Osteoblast (primary cell): ENCODE measurements at regions not wholly inside any gene's neighbourhood (a gene's known extent, or its start where the extent isn't known, plus 50 kb on each side); places are given as distances from the start of the nearest gene placed in this dataset.

Source experiments
- DNase-seq: peaks from one replicate; pipeline ENCODE4 v3.0.0; 2011; ENCODE audit warnings: low spot score, mixed read lengths; ENCODE audit not compliant: insufficient read length; ENCODE audit errors: missing footprints
- H2AFZ ChIP-seq: 2 replicates; pipeline ENCODE4 v1.6.0; 2011; ENCODE audit warnings: mild to moderate bottlenecking, low read length
- H3K27ac ChIP-seq: 2 replicates; pipeline ENCODE4 v1.5.1; 2011; ENCODE audit warnings: mild to moderate bottlenecking, low read depth, low read length, moderate library complexity
- H3K27me3 ChIP-seq: 2 replicates; pipeline ENCODE4 v1.6.0; 2012; ENCODE audit warnings: mild to moderate bottlenecking, control low read depth, inconsistent platforms, low read length, moderate library complexity; ENCODE audit not compliant: insufficient read depth
- H3K36me3 ChIP-seq: 2 replicates; pipeline ENCODE4 v1.5.1; 2011; ENCODE audit warnings: mild to moderate bottlenecking, low read length, control low read depth, moderate library complexity; ENCODE audit not compliant: insufficient read depth
- H3K4me1 ChIP-seq: 2 replicates; pipeline ENCODE4 v1.5.1; 2011; ENCODE audit warnings: mild to moderate bottlenecking, low read length, control low read depth, moderate library complexity; ENCODE audit not compliant: insufficient read depth
- H3K4me2 ChIP-seq: 2 replicates; pipeline ENCODE4 v1.6.0; 2011; ENCODE audit warnings: mild to moderate bottlenecking, low read length; ENCODE audit not compliant: insufficient read depth
- H3K4me3 ChIP-seq: fragments of 200-600 bp; sonication (generic); 3 replicates; pipeline ENCODE4 v1.5.1; 2012; ENCODE audit warnings: mild to moderate bottlenecking, low read length, inconsistent platforms; ENCODE audit not compliant: insufficient read depth
- H3K79me2 ChIP-seq: 2 replicates; pipeline ENCODE4 v1.6.0; 2012; ENCODE audit warnings: mild to moderate bottlenecking, low read length, control low read depth, inconsistent platforms; ENCODE audit not compliant: insufficient read depth
- H3K9me3 ChIP-seq: 2 replicates; pipeline ENCODE4 v1.5.1; 2011; ENCODE audit warnings: low read depth, low read length, control low read depth
- H4K20me1 ChIP-seq: 2 replicates; pipeline ENCODE4 v1.6.0; 2012; ENCODE audit warnings: mild to moderate bottlenecking, low read length, control low read depth; ENCODE audit not compliant: insufficient read depth
- TF ChIP-seq, protein P1 (sequence below): IDR thresholded peaks from 2 replicates; pipeline ENCODE4 v1.5.1; 2011; ENCODE audit warnings: mild to moderate bottlenecking, low read depth, low read length, moderate library complexity; ENCODE audit errors: extremely low read depth

DNA sequence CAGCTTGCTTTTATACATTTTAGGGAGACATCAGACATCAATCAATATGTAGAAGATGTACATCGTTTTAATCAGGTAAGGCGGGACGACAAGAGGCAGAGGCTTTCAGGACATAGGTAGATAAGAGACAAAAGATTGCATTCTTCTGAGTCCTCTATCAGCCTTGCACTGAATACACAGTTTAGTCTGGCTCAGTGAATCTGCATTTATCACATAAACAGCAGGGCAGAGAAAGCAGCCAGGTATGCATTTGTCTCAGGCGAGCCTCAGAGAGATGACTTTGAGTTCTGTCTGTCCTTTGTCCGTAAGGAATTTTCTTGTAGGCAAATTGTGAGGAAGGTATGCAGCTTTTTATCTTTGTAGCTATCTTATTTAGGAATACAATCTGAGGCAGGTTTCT is 202.8 kb upstream of the TAS2R1 start:
- Histone ChIP-seq H3K79me2 (no peaks in the 10 kb centered on the region), H3K36me3 (no peaks in the 10 kb centered on the region), H3K27me3 (peaks cover 6% of the 10 kb centered on the region)

DNA sequence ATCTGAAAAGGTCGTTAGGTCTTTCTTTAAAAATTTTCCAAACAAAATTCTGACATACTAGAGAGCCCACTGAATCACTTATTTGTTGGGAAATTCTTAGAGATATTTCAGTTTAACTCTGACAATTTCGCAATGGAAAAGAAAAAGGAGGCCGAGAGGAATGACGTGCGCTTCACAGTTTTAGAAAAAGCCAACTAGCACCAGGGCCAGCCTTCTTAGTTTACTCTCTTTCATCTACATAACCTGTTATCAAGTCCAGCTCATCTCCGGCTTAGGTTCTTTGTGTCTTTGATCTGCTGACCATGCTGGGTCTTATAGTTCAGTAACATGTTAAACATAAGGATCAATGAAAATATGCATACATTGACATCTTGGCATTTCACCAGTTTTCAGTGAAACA is 201.7 kb upstream of the TAS2R1 start:
- Histone ChIP-seq H3K4me3 (no peak overlapping the region), H3K27ac (no peak overlapping the region), H3K79me2 (no peaks in the 10 kb centered on the region), H2AFZ (no peak overlapping the region), H3K36me3 (no peaks in the 10 kb centered on the region), H3K4me1 (no peaks in the 10 kb centered on the region), H3K27me3 (peaks cover 4% of the 10 kb centered on the region), H3K9me3 (no peaks in the 10 kb centered on the region), H4K20me1 (no peaks in the 10 kb centered on the region), H3K4me2 (no peak overlapping the region)
- TF ChIP-seq, protein P1, sequence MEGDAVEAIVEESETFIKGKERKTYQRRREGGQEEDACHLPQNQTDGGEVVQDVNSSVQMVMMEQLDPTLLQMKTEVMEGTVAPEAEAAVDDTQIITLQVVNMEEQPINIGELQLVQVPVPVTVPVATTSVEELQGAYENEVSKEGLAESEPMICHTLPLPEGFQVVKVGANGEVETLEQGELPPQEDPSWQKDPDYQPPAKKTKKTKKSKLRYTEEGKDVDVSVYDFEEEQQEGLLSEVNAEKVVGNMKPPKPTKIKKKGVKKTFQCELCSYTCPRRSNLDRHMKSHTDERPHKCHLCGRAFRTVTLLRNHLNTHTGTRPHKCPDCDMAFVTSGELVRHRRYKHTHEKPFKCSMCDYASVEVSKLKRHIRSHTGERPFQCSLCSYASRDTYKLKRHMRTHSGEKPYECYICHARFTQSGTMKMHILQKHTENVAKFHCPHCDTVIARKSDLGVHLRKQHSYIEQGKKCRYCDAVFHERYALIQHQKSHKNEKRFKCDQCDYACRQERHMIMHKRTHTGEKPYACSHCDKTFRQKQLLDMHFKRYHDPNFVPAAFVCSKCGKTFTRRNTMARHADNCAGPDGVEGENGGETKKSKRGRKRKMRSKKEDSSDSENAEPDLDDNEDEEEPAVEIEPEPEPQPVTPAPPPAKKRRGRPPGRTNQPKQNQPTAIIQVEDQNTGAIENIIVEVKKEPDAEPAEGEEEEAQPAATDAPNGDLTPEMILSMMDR = no peak
- no peak for DNase-seq

More for the DNA sequence above, 202.8 kb upstream of the TAS2R1 start:
- no peak overlapping the region for H3K4me2 ChIP-seq
- no peak overlapping the region for H2AFZ ChIP-seq
- DNase-seq = no peak
- H4K20me1 ChIP-seq = no peaks in the 10 kb centered on the region
- H3K4me3 ChIP-seq = no peak overlapping the region
- H3K27ac ChIP-seq = no peak overlapping the region
- TF ChIP-seq, protein P1 = no peak
- H3K4me1 ChIP-seq = no peaks in the 10 kb centered on the region
- H3K9me3 ChIP-seq = no peaks in the 10 kb centered on the region

DNA sequence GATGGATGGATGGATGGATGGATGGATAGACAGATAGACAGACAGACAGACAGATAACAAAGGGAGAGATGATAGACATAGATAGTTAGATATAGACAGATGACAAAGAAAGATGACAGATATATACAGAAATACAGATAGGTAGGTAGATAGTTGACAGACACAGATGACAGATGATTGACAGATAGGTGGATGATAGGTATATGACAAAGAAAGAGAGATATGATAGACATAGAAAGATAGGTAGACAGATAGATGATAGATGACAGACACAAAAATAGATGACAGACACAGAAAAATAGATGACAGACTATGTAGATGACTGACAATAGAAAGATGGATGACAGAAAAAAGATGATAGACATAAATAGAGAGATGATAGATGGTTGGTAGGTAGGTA is 200.0 kb upstream of the TAS2R1 start:
- Histone ChIP-seq H3K4me2 (no peak overlapping the region), H3K36me3 (no peaks in the 10 kb centered on the region), H3K27me3 (peaks cover 4% of the 10 kb centered on the region), H3K4me3 (no peak overlapping the region), H3K79me2 (no peaks in the 10 kb centered on the region), H3K9me3 (no peaks in the 10 kb centered on the region), H2AFZ (no peak overlapping the region), H4K20me1 (no peaks in the 10 kb centered on the region), H3K27ac (no peak overlapping the region), H3K4me1 (no peaks in the 10 kb centered on the region)
- TF ChIP-seq, protein P1 = no peak
- no peak for DNase-seq

DNA sequence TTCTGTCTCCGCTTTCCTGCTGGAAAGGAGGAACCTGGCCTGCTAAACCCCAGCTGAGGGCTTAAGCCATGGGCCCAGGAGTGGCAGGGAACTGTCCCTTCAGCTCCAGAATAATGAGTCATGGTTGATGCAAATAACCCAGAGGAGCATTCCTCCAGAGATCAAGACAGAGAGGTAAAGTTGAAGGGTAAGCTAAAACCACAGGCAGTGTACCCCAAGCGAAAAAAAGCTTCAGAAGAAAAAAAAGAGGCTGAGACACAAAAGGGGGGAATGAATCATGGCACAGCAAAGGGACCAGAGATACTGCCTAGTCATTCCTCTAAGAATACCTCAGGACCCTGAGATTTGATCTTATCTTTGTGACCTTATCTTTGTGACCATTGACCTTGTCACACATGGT is 199.5 kb upstream of the TAS2R1 start:
- Histone ChIP-seq H2AFZ (no peak overlapping the region), H3K9me3 (no peaks in the 10 kb centered on the region), H3K4me1 (no peaks in the 10 kb centered on the region), H3K79me2 (no peaks in the 10 kb centered on the region), H3K4me3 (no peak overlapping the region), H3K27ac (no peak overlapping the region), H3K27me3 (peaks cover 4% of the 10 kb centered on the region), H3K36me3 (no peaks in the 10 kb centered on the region), H3K4me2 (no peak overlapping the region), H4K20me1 (no peaks in the 10 kb centered on the region)
- no peak for DNase-seq
- TF ChIP-seq, protein P1 = no peak
